Keratinocyte (primary cell): ENCODE measurements at regions not wholly inside any gene's neighbourhood (a gene's known extent, or its start where the extent isn't known, plus 50 kb on each side); places are given as distances from the start of the nearest gene placed in this dataset.

Experiments used
- DNase-seq: peaks from one replicate; pipeline ENCODE4 v3.0.0-alpha.2; 2011; ENCODE audit warnings: low read depth, missing footprints, low spot score
- FAIRE-seq: peaks from 2 replicates; lab custom pipeline; 2011; peaks lifted over from hg19 to GRCh38; lab: Jason Lieb, UNC
- H2AFZ ChIP-seq: 2 replicates; pipeline ENCODE4 v1.6.0; 2012; ENCODE audit warnings: low read length, control low read depth, inconsistent platforms; ENCODE audit not compliant: control insufficient read depth
- H3K27ac ChIP-seq: 2 replicates; pipeline ENCODE4 v1.5.1; 2011; ENCODE audit warnings: low read length; ENCODE audit not compliant: control insufficient read depth, insufficient read depth
- H3K27me3 ChIP-seq: 3 replicates; pipeline ENCODE4 v1.6.0; 2011; ENCODE audit warnings: low read length; ENCODE audit not compliant: control insufficient read depth, insufficient read depth; ENCODE audit errors: extremely low read depth
- H3K36me3 ChIP-seq, 2 experiments: 2 replicates in 1 of 2; 3 replicates in 1 of 2; pipeline ENCODE4 v1.5.1; 2011; ENCODE audit warnings: low read length in 2 of 2, mild to moderate bottlenecking in 1 of 2; ENCODE audit not compliant: control insufficient read depth in 2 of 2, insufficient read depth in 2 of 2; ENCODE audit errors: extremely low read depth in 1 of 2
- H3K4me1 ChIP-seq: 3 replicates; pipeline ENCODE4 v1.5.1; 2011; ENCODE audit warnings: low read length; ENCODE audit not compliant: control insufficient read depth, insufficient read depth; ENCODE audit errors: extremely low read depth
- H3K4me2 ChIP-seq: 3 replicates; pipeline ENCODE4 v1.6.0; 2011; ENCODE audit warnings: low read depth, low read length; ENCODE audit not compliant: control insufficient read depth, insufficient read depth; ENCODE audit errors: extremely low read depth
- H3K4me3 ChIP-seq, 3 experiments: fragments of 200-600 bp in 1 of 3; sonication (generic) in 1 of 3; 2 replicates in 2 of 3; 3 replicates in 1 of 3; pipeline ENCODE4 v1.5.1; 2011 to 2016; ENCODE audit warnings: low read length in 3 of 3, mild to moderate bottlenecking in 3 of 3, control low read depth in 2 of 3, inconsistent platforms in 1 of 3, low read depth in 1 of 3, mixed read lengths in 1 of 3, mixed run types in 1 of 3, moderate library complexity in 1 of 3; ENCODE audit not compliant: control insufficient read depth in 2 of 3, insufficient read depth in 2 of 3; ENCODE audit errors: extremely low read depth in 1 of 3
- H3K79me2 ChIP-seq: 2 replicates; pipeline ENCODE4 v1.6.0; 2012; ENCODE audit warnings: low read length; ENCODE audit not compliant: control insufficient read depth, insufficient read depth
- H3K9ac ChIP-seq: 3 replicates; pipeline ENCODE4 v1.6.0; 2011; ENCODE audit warnings: low read length; ENCODE audit not compliant: control insufficient read depth, insufficient read depth; ENCODE audit errors: extremely low read depth
- H3K9me1 ChIP-seq: 3 replicates; pipeline ENCODE4 v1.6.0; 2011; ENCODE audit warnings: low read length; ENCODE audit not compliant: control insufficient read depth, insufficient read depth; ENCODE audit errors: extremely low read depth
- H3K9me3 ChIP-seq: 2 replicates; pipeline ENCODE4 v1.5.1; 2012; ENCODE audit warnings: low read depth, low read length; ENCODE audit not compliant: control insufficient read depth
- H4K20me1 ChIP-seq: 3 replicates; pipeline ENCODE4 v1.6.0; 2011; ENCODE audit warnings: low read length; ENCODE audit not compliant: control insufficient read depth, insufficient read depth; ENCODE audit errors: extremely low read depth
- CTCF ChIP-seq, 3 experiments: IDR thresholded peaks in 1 of 3; conservative IDR thresholded peaks in 1 of 3; optimal IDR thresholded peaks in 1 of 3; 2 replicates in 2 of 3; 3 replicates in 1 of 3; pipeline versions ENCODE3 to v1.5.1; 2011; ENCODE audit warnings: low read length in 3 of 3, mild to moderate bottlenecking in 3 of 3, moderate library complexity in 2 of 3, control low read depth in 1 of 3, inconsistent platforms in 1 of 3; ENCODE audit not compliant: insufficient read depth in 2 of 3; ENCODE audit errors: extremely low read depth in 1 of 3
- EZH2 ChIP-seq: IDR thresholded peaks from one replicate; pipeline ENCODE4 v1.6.1; 2012; ENCODE audit warnings: inconsistent platforms, mild to moderate bottlenecking, low read length, moderate library complexity
- dilution Hi-C: fragments of 300-500 bp; cut with MboI; formaldehyde crosslinking; loops from one replicate; pipeline ENCODE4 v1.7.0; 2020; ENCODE audit warnings: low sequenced_read_pairs; ENCODE audit not compliant: extremely low pct_ligation_motif_present

DNA sequence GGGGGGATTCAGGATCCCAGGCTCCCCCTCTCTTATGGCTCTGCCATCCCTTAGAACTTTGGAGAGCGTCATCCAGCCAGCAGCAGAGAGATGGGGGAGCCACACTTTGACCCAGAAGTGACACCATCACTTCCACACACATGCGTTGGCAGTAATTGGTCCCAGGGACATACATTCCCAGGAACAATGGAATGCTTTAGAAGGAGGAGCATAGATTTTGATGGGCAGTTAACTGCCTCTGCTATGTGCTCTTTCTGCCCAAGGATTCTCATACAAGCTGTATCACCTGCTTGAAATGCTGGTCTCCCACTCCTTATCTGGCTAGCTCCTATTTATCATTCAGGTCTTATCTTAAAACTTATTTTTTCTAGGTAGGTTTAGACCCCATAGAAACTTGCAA lies 109.0 kb upstream of the RPH3A start:
- H4K20me1 ChIP-seq: no peaks in the 10 kb centered on the region
- no peak overlapping the region for H3K4me2 ChIP-seq
- no peak for DNase-seq
- no peaks in the 10 kb centered on the region for H3K4me1 ChIP-seq
- no peak overlapping the region for H3K9ac ChIP-seq
- H3K79me2 ChIP-seq: no peaks in the 10 kb centered on the region
- no peaks in the 10 kb centered on the region for H3K9me3 ChIP-seq
- dilution Hi-C loops: no loop called here
- H3K27ac ChIP-seq: no peak overlapping the region
- no peaks in the 10 kb centered on the region for H3K9me1 ChIP-seq
- H2AFZ ChIP-seq: no peak overlapping the region
- FAIRE-seq: no peak
- TF ChIP-seq EZH2 (no peak), CTCF (optimal IDR thresholded peaks at IDR 0.05 in 1 of 3, IDR thresholded peaks at IDR 0.05 in 1 of 3, conservative IDR thresholded peaks at IDR 0.05 in 1 of 3; ENCODE audit: extremely low read depth in 1 of 3, insufficient read depth in 2 of 3, low read length in 3 of 3) (no peak)
- no peak overlapping the region for H3K4me3 ChIP-seq
- H3K27me3 ChIP-seq: no peaks in the 10 kb centered on the region
- H3K36me3 ChIP-seq: no peaks in the 10 kb centered on the region

DNA sequence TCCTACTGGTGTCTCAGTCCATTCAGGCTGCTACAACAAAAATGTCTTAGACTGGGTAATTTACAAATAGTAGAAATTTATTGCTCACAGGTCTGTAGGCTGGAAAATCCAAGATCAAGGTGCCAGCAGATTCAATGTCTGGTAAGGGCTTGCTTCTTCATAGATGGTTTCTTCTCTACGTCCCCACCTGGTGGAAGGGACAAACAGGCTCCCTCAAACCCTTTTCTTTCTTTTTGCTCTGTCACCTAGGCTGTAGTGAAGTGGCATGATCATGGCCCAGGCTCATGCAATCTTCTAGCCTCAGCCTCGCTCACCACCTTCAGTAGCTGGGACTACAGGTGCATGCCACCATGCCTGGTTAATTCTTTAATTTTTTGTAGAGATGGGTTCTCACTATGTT lies 106.8 kb upstream of the RPH3A start:
- no peaks in the 10 kb centered on the region for H3K79me2 ChIP-seq
- no peaks in the 10 kb centered on the region for H4K20me1 ChIP-seq
- no peak overlapping the region for H2AFZ ChIP-seq
- FAIRE-seq (no peak), DNase-seq (no peak)
- H3K27ac ChIP-seq: no peak overlapping the region
- no peak overlapping the region for H3K4me3 ChIP-seq
- H3K4me1 ChIP-seq: no peaks in the 10 kb centered on the region
- dilution Hi-C loops: no loop called here
- H3K4me2 ChIP-seq: no peak overlapping the region
- no peaks in the 10 kb centered on the region for H3K27me3 ChIP-seq
- no peaks in the 10 kb centered on the region for H3K36me3 ChIP-seq
- no peaks in the 10 kb centered on the region for H3K9me3 ChIP-seq
- TF ChIP-seq CTCF (optimal IDR thresholded peaks at IDR 0.05 in 1 of 3, IDR thresholded peaks at IDR 0.05 in 1 of 3, conservative IDR thresholded peaks at IDR 0.05 in 1 of 3; ENCODE audit: extremely low read depth in 1 of 3, insufficient read depth in 2 of 3, low read length in 3 of 3): peak in 1 of 3 experiments; percentile 7
- no peak for TF ChIP-seq EZH2
- H3K9ac ChIP-seq: no peak overlapping the region
- no peaks in the 10 kb centered on the region for H3K9me1 ChIP-seq
